LoVo (cell line): ENCODE measurements at regions not wholly inside any gene's neighbourhood (a gene's known extent, or its start where the extent isn't known, plus 50 kb on each side); places are given as distances from the start of the nearest gene placed in this dataset.
"Not testable (repeated sequence)": the region's sequence is repeated elsewhere in the genome, so short reads cannot be mapped to it uniquely, and the experiment has no call there.

Experiments used
- DNase-seq: peaks from one replicate; pipeline ENCODE4 v3.0.0-alpha.2; 2016; ENCODE audit warnings: low spot score

DNA sequence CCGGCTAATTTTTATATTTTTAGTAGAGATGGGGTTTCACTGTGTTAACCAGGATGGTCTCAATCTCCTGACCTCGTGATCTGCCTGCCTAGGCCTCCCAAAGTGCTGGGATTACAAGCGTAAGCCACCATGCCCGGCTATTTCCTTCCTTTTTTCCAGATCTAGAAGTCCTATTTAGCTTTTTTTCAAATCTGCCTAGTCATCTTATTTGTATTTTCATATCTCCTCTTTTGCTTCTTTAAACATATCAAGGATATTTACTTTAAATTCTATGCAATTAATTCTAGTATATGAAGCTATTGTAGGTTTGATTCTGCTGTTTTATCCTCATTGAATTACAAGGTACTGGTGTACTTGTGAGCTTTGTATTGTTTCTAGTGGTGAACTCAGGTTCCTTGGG, 119.1 kb downstream of the MACIR start:
- DNase-seq: not testable (repeated sequence)

DNA sequence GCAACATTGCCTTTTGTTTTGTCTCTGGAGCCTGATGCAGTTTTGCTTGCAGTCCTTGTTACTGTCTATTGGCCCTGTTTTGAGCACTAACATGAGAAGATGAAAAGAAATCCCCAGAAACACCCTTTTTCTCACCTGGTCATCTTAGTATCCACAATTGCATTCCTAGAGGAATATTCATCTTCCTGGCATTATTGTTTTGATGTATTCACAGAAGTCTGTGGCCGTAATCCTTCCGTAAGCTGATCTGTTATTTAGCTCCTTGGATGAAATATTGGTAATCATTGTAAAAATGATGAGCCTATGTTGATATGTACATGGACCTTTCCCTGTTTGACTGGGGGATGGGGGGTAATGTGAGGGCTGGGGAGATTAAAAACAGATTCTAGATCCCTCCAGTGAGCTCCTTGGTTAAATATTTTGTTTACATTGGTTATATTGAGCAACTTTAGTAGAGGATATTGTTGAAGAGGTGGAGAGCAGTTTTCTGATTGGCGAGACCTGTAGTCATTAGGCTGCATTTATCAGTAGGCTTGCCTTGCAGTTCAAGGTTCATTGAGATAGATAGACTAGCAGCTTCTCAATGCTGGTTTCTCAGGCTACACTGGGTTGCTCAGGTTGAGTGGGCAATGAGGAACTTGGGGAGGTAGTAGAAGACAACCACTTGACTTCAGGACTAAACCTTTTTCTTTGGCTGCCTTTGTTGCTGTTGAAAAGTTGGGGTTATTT, 117.5 kb downstream of the MACIR start:
- no peak for DNase-seq

GRCh38 chr5:103375350-103375749, 116.8 kb downstream of the MACIR start:
- no peak for DNase-seq

- no peak for DNase-seq
Measured at GRCh38 chr5:103374473-103374963, 116.0 kb downstream of the MACIR start.

GRCh38 chr5:103373597-103374472, 115.3 kb downstream of the MACIR start:
- DNase-seq: no peak

GRCh38 chr5:103371046-103371607, 112.6 kb downstream of the MACIR start:
- no peak for DNase-seq

DNA sequence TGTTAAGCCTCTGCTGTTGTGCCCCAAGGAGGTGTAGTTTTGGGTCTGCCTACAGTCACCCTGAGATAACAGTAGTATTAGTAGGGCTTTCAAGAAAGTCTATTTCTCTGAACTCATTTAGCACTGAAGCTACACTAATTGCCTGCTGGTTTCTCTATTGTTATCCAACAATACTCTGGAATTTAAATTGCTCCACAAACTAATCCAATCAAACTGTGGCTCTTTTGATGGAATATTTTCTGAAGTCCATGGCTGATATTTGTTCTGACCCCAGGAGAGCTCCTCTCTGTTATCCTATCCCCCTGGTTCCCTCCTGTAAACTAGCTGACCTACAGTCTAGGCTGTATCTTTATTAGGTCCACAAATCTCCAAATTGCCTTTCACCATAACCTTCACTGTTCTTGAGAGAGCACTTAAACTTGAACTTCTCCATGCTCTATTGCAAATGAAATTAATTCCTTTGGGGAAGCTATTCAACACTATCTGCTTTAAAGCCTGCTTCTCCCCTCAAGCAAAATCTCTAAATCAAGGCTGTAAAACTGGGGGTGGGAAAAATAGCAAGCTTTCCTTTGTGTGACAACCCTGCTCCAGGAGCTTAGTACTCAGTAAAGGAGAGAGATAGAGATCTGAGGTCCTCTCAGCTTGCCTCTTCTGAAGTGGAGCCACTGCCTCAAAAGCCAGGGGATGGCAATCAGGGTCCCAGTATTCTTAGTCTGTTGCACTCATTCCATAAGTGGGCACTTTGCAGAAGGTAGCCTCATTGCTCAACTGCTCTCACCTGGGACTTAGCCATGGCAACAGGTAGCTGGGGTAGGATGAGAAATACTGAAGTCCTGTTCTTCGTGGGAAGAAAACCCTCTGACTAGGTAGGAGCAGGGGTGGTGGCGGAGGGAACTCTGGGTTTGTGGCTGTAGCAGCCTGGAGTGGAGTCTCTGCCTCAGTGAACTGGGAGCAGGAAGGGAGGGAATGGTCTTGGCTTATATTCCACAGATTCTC, 110.9 kb downstream of the MACIR start:
- no peak for DNase-seq

- DNase-seq: no peak
Measured at GRCh38 chr5:103367702-103368101, 109.1 kb downstream of the MACIR start.

DNA sequence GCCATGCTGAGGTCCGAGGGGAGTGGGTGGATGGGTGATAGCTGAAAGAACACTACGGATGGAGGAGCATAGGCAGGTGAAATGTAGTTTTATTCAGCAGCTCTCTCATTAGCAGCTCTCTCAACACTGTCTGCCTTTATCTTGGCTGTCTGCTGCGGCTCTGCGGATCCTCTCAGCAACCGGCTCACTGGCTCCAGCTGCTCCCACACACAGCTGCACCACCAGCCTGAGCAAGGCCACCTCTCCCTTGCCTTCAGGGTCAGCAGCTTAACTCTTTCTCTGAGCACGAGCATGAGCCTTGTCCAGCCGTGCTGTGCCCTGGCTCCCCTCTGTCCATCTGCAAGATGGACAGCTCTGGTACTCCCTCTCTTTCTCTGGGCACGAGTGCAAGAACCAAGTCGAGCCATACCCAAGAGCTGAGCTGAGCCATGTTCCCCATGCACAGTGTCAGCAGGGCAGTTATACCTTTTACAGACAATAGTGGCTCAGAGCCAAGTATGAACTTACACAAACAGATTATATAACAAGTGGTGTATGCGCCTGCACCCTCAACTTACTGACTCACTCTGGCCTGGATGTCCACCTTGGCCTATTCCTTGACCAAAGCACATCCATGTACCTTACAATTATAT, 108.5 kb downstream of the MACIR start:
- DNase-seq: no peak

DNA sequence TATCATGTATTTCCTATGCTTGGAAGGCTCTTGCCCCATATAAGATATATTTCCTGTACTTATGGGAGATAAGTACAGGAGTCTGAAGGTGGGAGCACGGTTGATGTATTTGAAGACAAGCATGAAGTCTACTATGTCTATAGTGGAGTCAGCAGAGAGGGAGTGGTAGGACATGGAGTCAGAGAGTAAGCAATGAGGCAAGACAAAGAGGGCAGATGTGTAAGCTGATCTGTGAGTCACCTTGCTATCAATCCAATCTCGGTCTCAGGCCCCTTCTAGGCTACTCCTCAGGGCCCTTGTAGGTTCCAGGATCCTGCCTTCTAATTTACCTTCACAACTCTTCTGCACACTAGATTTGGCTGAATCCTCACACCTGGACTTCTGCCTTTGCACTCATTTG, 105.5 kb downstream of the MACIR start:
- DNase-seq: no peak

- no peak for DNase-seq
Measured at GRCh38 chr5:103362211-103362610, 103.6 kb downstream of the MACIR start.

DNA sequence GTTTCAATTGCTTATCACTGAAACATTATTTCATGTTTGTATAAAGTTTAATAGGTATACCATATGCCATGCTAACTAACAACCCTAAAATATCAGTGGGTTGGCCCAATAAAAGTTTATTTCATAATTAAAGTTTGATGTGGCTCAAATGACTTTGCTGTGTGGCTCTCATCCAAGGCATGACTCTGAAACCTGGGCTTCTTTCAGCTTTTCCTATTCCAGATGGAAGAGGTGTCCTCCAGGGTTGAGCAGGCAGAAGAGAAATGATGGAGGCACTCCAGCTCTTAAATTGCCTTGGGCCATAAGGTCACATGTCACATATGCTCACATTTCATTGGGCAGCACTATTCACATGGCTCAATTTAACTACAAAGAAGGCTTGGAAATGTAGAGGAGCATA, 101.9 kb downstream of the MACIR start:
- DNase-seq: no peak

DNA sequence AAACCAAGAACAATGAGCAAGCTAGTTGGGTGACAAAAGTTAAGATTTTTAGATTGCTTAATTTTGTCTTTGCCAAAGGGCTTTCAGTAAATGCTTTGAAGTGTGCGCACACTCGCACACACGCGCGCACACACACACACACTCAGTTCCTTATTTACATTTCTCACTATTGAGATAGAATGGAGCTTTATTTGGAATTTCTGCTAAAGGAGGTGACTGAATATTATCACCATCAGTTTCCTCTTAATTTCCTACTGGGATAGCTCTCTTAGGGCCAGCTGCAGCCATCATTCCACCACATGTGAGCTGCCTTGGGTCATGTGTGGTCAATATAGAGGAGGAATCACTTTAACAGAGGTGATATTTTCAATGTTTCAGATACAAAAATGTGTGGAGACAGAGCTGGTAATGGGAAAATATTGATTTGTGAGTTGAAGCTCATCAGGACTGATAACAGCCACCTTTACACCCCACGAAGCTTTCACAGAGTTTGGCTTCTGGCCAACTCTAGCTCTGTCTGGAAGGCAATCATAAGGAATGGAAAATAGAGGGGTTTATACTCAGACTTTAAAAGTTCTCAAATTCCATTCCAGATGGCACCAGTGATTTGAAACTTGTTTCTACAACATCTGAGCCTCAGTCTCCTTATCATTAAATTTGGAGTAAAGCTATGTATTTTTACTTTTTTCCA, 99.9 kb downstream of the MACIR start:
- no peak for DNase-seq

- DNase-seq: no peak
Measured at GRCh38 chr5:103357636-103358035, 99.1 kb downstream of the MACIR start.

GRCh38 chr5:103356350-103357091, 98.0 kb downstream of the MACIR start:
- no peak for DNase-seq

GRCh38 chr5:103355579-103355978, 97.0 kb downstream of the MACIR start:
- no peak for DNase-seq

DNA sequence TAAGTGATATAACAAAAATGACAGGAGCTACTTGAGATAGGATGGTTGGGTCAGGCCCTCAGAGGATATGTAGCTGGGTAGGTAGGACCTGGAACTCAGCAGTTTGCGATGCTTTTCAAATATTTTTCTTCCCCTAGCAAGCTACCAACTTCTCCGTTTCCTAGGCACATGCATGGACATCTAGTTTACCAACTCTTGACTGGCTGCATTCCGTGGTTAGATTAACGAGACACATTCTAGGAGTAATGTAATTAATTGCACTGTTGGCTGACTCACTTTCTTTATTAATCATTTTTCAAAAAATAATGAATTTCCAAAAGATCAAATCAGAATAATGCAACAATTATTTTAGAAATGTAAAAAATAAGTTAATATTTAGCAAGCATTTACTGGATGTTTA, 95.9 kb downstream of the MACIR start:
- no peak for DNase-seq

GRCh38 chr5:103353581-103353980, 95.0 kb downstream of the MACIR start:
- DNase-seq: no peak

GRCh38 chr5:103347716-103348423, 89.3 kb downstream of the MACIR start:
- no peak for DNase-seq
